H1 (cell line): ENCODE measurements at regions not wholly inside any gene's neighbourhood (a gene's known extent, or its start where the extent isn't known, plus 50 kb on each side); places are given as distances from the start of the nearest gene placed in this dataset.

ENCODE experiments used
- ATF3 ChIP-seq: IDR thresholded peaks from 2 replicates; pipeline ENCODE4 v1.6.1; 2011; ENCODE audit warnings: low read depth, mild to moderate bottlenecking, low read length; ENCODE audit not compliant: insufficient read depth
- SP2 ChIP-seq: IDR thresholded peaks from 2 replicates; pipeline ENCODE4 v1.6.1; 2012; ENCODE audit warnings: mild to moderate bottlenecking, low read length, inconsistent platforms
- SRF ChIP-seq: IDR thresholded peaks from 2 replicates; pipeline ENCODE4 v1.6.1; 2011; ENCODE audit warnings: mild to moderate bottlenecking, low read depth, low read length, moderate library complexity

GRCh38 chr6:5894357-5894756 lies 112.4 kb downstream of the NRN1 start (continued):
- TF ChIP-seq ATF3, result no peak
- TF ChIP-seq SRF, result no peak
- TF ChIP-seq SP2, result no peak
